H1 (cell line): ENCODE measurements at regions not wholly inside any gene's neighbourhood (a gene's known extent, or its start where the extent isn't known, plus 50 kb on each side); places are given as distances from the start of the nearest gene placed in this dataset.
"Not testable (repeated sequence)": the region's sequence is repeated elsewhere in the genome, so short reads cannot be mapped to it uniquely, and the experiment has no call there.

Source experiments
- FOSL1 ChIP-seq: IDR thresholded peaks from 2 replicates; pipeline ENCODE4 v1.6.1; 2011; ENCODE audit warnings: mild to moderate bottlenecking, low read depth, low read length, moderate library complexity; ENCODE audit not compliant: insufficient read depth
- POLR2AphosphoS5 ChIP-seq: IDR thresholded peaks from 2 replicates; pipeline ENCODE4 v1.6.1; 2011; ENCODE audit warnings: low read depth, low read length
- RAD21 ChIP-seq, 2 experiments: IDR thresholded peaks in 1 of 2; conservative IDR thresholded peaks in 1 of 2; 2 replicates each; pipeline ENCODE4 v1.6.1; 2011; ENCODE audit warnings: low read depth in 2 of 2, low read length in 2 of 2, improper control_type of control experiment in 1 of 2, inconsistent platforms in 1 of 2, mild to moderate bottlenecking in 1 of 2, moderate library complexity in 1 of 2

DNA sequence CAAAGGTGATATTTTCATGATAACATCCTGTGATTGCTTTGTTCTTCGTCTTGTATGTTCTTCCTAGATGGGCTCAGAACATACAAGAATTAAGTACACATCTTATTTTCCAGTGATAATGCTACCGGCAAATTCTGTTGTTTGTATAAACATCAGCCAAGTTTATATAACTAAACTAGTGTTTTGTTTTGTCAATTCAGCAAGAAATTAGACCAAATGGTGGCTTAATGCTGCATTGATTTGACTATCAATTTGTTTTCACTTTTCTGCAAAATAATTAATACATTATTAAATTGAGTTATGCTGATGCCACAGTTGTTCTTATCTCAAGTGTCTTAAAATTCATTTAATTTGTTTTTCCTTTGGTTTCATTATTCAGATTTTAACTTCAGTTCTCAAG lies 177.7 kb downstream of the OR4F29 start:
- TF ChIP-seq FOSL1; POLR2AphosphoS5; RAD21 (IDR thresholded peaks at IDR 0.05 in 1 of 2, conservative IDR thresholded peaks at IDR 0.05 in 1 of 2; ENCODE audit: low read depth in 2 of 2, low read length in 2 of 2): not testable (repeated sequence)
